Fibroblast of lung (primary cell): ENCODE measurements at regions not wholly inside any gene's neighbourhood (a gene's known extent, or its start where the extent isn't known, plus 50 kb on each side); places are given as distances from the start of the nearest gene placed in this dataset.
A peak's percentile ranks its signal among the peaks of the same experiment; 100 is the strongest.

ENCODE experiments used
- DNase-seq, 2 donors: peaks; one replicate each; pipeline versions ENCODE4 v3.0.0 to v3.0.0-alpha.2; 2010; ENCODE audit warnings: low read depth in 2 of 2
- H2AFZ ChIP-seq: 2 replicates; pipeline ENCODE4 v1.5.1; 2012; ENCODE audit warnings: low read length, control low read depth, inconsistent platforms
- H3K27ac ChIP-seq: 2 replicates; pipeline ENCODE4 v1.5.1; 2011; ENCODE audit warnings: low read length, control low read depth; ENCODE audit not compliant: insufficient read depth
- H3K27me3 ChIP-seq: 2 replicates; pipeline ENCODE4 v1.5.1; 2011; ENCODE audit warnings: mild to moderate bottlenecking, low read length; ENCODE audit not compliant: control insufficient read depth, insufficient read depth
- H3K36me3 ChIP-seq: 2 replicates; pipeline ENCODE4 v1.5.1; 2011; ENCODE audit warnings: low read length; ENCODE audit not compliant: control insufficient read depth, insufficient read depth
- H3K4me1 ChIP-seq: 2 replicates; pipeline ENCODE4 v1.5.1; 2011; ENCODE audit warnings: low read length; ENCODE audit not compliant: control insufficient read depth, insufficient read depth; ENCODE audit errors: extremely low read depth
- H3K4me2 ChIP-seq: 2 replicates; pipeline ENCODE4 v1.5.1; 2011; ENCODE audit warnings: low read length, control low read depth; ENCODE audit not compliant: insufficient read depth; ENCODE audit errors: extremely low read depth
- H3K4me3 ChIP-seq, 4 experiments: fragments of 200-600 bp in 1 of 4; sonication (generic) in 1 of 4; replicated peaks in 1 of 4; 2 replicates each; pipeline ENCODE4 v1.5.1; 2011 to 2016; ENCODE audit warnings: low read length in 4 of 4, low read depth in 3 of 4, mild to moderate bottlenecking in 3 of 4, control low read depth in 2 of 4, inconsistent platforms in 1 of 4, mixed read lengths in 1 of 4; ENCODE audit not compliant: insufficient read depth in 1 of 4; ENCODE audit errors: control extremely low read depth in 1 of 4
- H3K79me2 ChIP-seq: 2 replicates; pipeline ENCODE4 v1.5.1; 2012; ENCODE audit warnings: mild to moderate bottlenecking, low read length, inconsistent platforms; ENCODE audit not compliant: control insufficient read depth, insufficient read depth
- H3K9ac ChIP-seq: 2 replicates; pipeline ENCODE4 v1.5.1; 2011; ENCODE audit warnings: mild to moderate bottlenecking, low read length, control low read depth; ENCODE audit not compliant: insufficient read depth
- H3K9me3 ChIP-seq: 2 replicates; pipeline ENCODE4 v1.5.1; 2012; ENCODE audit warnings: low read depth, low read length; ENCODE audit not compliant: control insufficient read depth, insufficient read depth
- H4K20me1 ChIP-seq: 2 replicates; pipeline ENCODE4 v1.5.1; 2011; ENCODE audit warnings: low read length; ENCODE audit not compliant: control insufficient read depth, insufficient read depth; ENCODE audit errors: extremely low read depth
- EZH2 ChIP-seq: IDR thresholded peaks from 2 replicates; pipeline ENCODE4 v1.5.1; 2012; ENCODE audit warnings: low read length, control low read depth, mild to moderate bottlenecking; ENCODE audit errors: missing control alignments
- TF ChIP-seq, protein P1 (sequence below), 2 donors: IDR thresholded peaks in 1 of 2; conservative IDR thresholded peaks in 1 of 2; 1 replicate in 1 of 2; 2 replicates in 1 of 2; pipeline ENCODE4 v1.5.1; 2011 to 2012; ENCODE audit warnings: low read length in 2 of 2, control low read depth in 1 of 2, inconsistent platforms in 1 of 2, low read depth in 1 of 2, mild to moderate bottlenecking in 1 of 2

GRCh38 chr2:17298453-17298852 lies 219.8 kb downstream of the RAD51AP2 start:
- Histone ChIP-seq H3K9ac (no peak overlapping the region), H4K20me1 (no peaks in the 10 kb centered on the region), H3K27ac (no peak overlapping the region), H3K4me3 (no peak overlapping the region), H2AFZ (no peak overlapping the region), H3K27me3 (no peaks in the 10 kb centered on the region), H3K9me3 (no peaks in the 10 kb centered on the region), H3K79me2 (no peaks in the 10 kb centered on the region), H3K36me3 (no peaks in the 10 kb centered on the region), H3K4me2 (no peak overlapping the region), H3K4me1 (peaks cover 6% of the 10 kb centered on the region)
- TF ChIP-seq, protein P1, sequence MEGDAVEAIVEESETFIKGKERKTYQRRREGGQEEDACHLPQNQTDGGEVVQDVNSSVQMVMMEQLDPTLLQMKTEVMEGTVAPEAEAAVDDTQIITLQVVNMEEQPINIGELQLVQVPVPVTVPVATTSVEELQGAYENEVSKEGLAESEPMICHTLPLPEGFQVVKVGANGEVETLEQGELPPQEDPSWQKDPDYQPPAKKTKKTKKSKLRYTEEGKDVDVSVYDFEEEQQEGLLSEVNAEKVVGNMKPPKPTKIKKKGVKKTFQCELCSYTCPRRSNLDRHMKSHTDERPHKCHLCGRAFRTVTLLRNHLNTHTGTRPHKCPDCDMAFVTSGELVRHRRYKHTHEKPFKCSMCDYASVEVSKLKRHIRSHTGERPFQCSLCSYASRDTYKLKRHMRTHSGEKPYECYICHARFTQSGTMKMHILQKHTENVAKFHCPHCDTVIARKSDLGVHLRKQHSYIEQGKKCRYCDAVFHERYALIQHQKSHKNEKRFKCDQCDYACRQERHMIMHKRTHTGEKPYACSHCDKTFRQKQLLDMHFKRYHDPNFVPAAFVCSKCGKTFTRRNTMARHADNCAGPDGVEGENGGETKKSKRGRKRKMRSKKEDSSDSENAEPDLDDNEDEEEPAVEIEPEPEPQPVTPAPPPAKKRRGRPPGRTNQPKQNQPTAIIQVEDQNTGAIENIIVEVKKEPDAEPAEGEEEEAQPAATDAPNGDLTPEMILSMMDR (conservative IDR thresholded peaks at IDR 0.05 in 1 of 2, IDR thresholded peaks at IDR 0.05 in 1 of 2; ENCODE audit: low read depth in 1 of 2, low read length in 2 of 2): no peak
- no peak for TF ChIP-seq EZH2
- peak in 1 of 2 donors; percentile 59 for DNase-seq

- Histone ChIP-seq H3K27ac (no peak overlapping the region), H3K4me3 (no peak overlapping the region), H3K27me3 (no peaks in the 10 kb centered on the region), H2AFZ (no peak overlapping the region), H3K79me2 (no peaks in the 10 kb centered on the region), H3K4me1 (peaks cover 2% of the 10 kb centered on the region), H3K9me3 (no peaks in the 10 kb centered on the region), H3K36me3 (no peaks in the 10 kb centered on the region), H4K20me1 (no peaks in the 10 kb centered on the region), H3K4me2 (no peak overlapping the region), H3K9ac (no peak overlapping the region)
- DNase-seq: no peak
- no peak for TF ChIP-seq EZH2
- TF ChIP-seq, protein P1 (conservative IDR thresholded peaks at IDR 0.05 in 1 of 2, IDR thresholded peaks at IDR 0.05 in 1 of 2; ENCODE audit: low read depth in 1 of 2, low read length in 2 of 2): no peak
Measured at GRCh38 chr2:17296686-17297085, 221.6 kb downstream of the RAD51AP2 start.

- no peaks in the 10 kb centered on the region for H4K20me1 ChIP-seq
- no peaks in the 10 kb centered on the region for H3K27me3 ChIP-seq
- H3K9ac ChIP-seq: no peak overlapping the region
- H3K4me2 ChIP-seq: no peak overlapping the region
- no peak overlapping the region for H3K4me3 ChIP-seq
- no peak overlapping the region for H2AFZ ChIP-seq
- no peaks in the 10 kb centered on the region for H3K36me3 ChIP-seq
- DNase-seq: no peak
- H3K9me3 ChIP-seq: no peaks in the 10 kb centered on the region
- no peak for TF ChIP-seq EZH2
- TF ChIP-seq, protein P1 (conservative IDR thresholded peaks at IDR 0.05 in 1 of 2, IDR thresholded peaks at IDR 0.05 in 1 of 2; ENCODE audit: low read depth in 1 of 2, low read length in 2 of 2): no peak
- H3K27ac ChIP-seq: no peak overlapping the region
- H3K79me2 ChIP-seq: no peaks in the 10 kb centered on the region
- no peaks in the 10 kb centered on the region for H3K4me1 ChIP-seq
Measured at GRCh38 chr2:17289669-17290068, 228.6 kb downstream of the RAD51AP2 start.
